Stomach (tissue), 8 donors: ENCODE measurements at regions not wholly inside any gene's neighbourhood (a gene's known extent, or its start where the extent isn't known, plus 50 kb on each side); places are given as distances from the start of the nearest gene placed in this dataset.

Experiments used
- DNase-seq, 2 donors: peaks; one replicate each; pipeline versions ENCODE4 v3.0.0 to v3.0.0-alpha.2; 2013 to 2019
- H3K27ac ChIP-seq, 5 donors: fragments of 200-600 bp in 4 of 5; sonication (generic) in 4 of 5; one replicate each; pipeline ENCODE4 v1.5.1; 2013 to 2019; ENCODE audit warnings: mild to moderate bottlenecking in 1 of 5, moderate library complexity in 1 of 5
- H3K27me3 ChIP-seq, 3 donors: fragments of 200-600 bp; sonication (generic); one replicate each; pipeline ENCODE4 v1.5.1; 2017 to 2019; ENCODE audit warnings: mixed run types in 1 of 3
- H3K36me3 ChIP-seq, 4 donors: fragments of 200-600 bp; sonication (generic); 1 replicate in 3 of 4; 2 replicates in 1 of 4; pipeline ENCODE4 v1.5.1; 2016 to 2019
- H3K4me1 ChIP-seq, 4 donors: fragments of 200-600 bp; sonication (generic); one replicate each; pipeline ENCODE4 v1.5.1; 2016 to 2019
- H3K4me3 ChIP-seq, 4 donors: fragments of 200-600 bp; sonication (generic) in 3 of 4; one replicate each; pipeline ENCODE4 v1.5.1; 2016 to 2019; ENCODE audit warnings: mild to moderate bottlenecking in 1 of 4
- H3K9me3 ChIP-seq, 4 donors: fragments of 200-600 bp; sonication (generic); one replicate each; pipeline ENCODE4 v1.5.1; 2016 to 2019
- CTCF ChIP-seq, 7 experiments: fragments of 450-650 bp in 4 of 7; fragments of 200-600 bp in 3 of 7; sonication (generic) in 3 of 7; IDR thresholded peaks; one replicate each; pipeline ENCODE4 v1.5.1; 2016 to 2019; ENCODE audit warnings: antibody characterized with exemption in 7 of 7, control low read depth in 2 of 7, mild to moderate bottlenecking in 1 of 7
- EP300 ChIP-seq: sonication (generic); formaldehyde crosslinking; IDR thresholded peaks from one replicate; pipeline ENCODE4 v1.6.1; 2017; ENCODE audit warnings: antibody characterized with exemption
- POLR2A ChIP-seq, 4 donors: fragments of 450-650 bp; IDR thresholded peaks; one replicate each; pipeline ENCODE4 v1.6.1; 2016; ENCODE audit warnings: antibody characterized with exemption in 4 of 4, control low read depth in 2 of 4, mild to moderate bottlenecking in 1 of 4, moderate library complexity in 1 of 4
- POLR2AphosphoS5 ChIP-seq, 3 donors: sonication (generic); formaldehyde crosslinking; IDR thresholded peaks; one replicate each; pipeline ENCODE4 v1.6.1; 2016; ENCODE audit warnings: antibody characterized with exemption in 3 of 3
- whole genome bisulfite sequencing, 5 donors: extraction: QIAGEN DNeasy Blood & Tissue Kit in 3 of 5; methylation state at CpG; one replicate each; pipeline versions ENCODE4 v1.1.5 to v1.1.7; 2013 to 2018; 5-methylcytosine and 5-hydroxymethylcytosine counted together
- intact Hi-C: fragments of 100-400 bp; cut with DNase I; formaldehyde crosslinking; loops from one replicate; pipeline ENCODE4 v1.15.1; 2023; ENCODE audit warnings: low total_unique reads
- donor health status: healthy with polysubstance abuse.
- donor health status: Bipolar disorder and iron deficiency.
- donor health status: healthy.

- 75 to 79% (median 76%) methylated on average over 4 of the region's 4 CpGs for WGBS, 5 donors
- Histone ChIP-seq H3K4me1 (no peaks in the 10 kb centered on the region), H3K9me3 (no peaks in the 10 kb centered on the region), H3K27me3 (no peaks in the 10 kb centered on the region), H3K36me3 (no peaks in the 10 kb centered on the region), H3K4me3 (no peak overlapping the region), H3K27ac (no peak overlapping the region)
- intact Hi-C loops = no loop called here
- no peak for TF ChIP-seq POLR2AphosphoS5 (IDR thresholded peaks at IDR 0.05)
- TF ChIP-seq POLR2A (IDR thresholded peaks at IDR 0.05) = no peak
- TF ChIP-seq CTCF (IDR thresholded peaks at IDR 0.05) = no peak
- TF ChIP-seq EP300 = no peak
- peak in 1 of 2 donors; percentile 4 for DNase-seq
These were observed 100.7 kb downstream of the BARHL2 start for GRCh38 chr1:90616395-90616794.

GRCh38 chr1:90614872-90615271 is 102.2 kb downstream of the BARHL2 start:
- intact Hi-C loops = no loop called here
- H3K9me3 ChIP-seq = no peaks in the 10 kb centered on the region
- no peak for TF ChIP-seq CTCF (IDR thresholded peaks at IDR 0.05)
- no peak for TF ChIP-seq POLR2AphosphoS5 (IDR thresholded peaks at IDR 0.05)
- no peak for TF ChIP-seq EP300
- no peak for TF ChIP-seq POLR2A (IDR thresholded peaks at IDR 0.05)
- no peak for DNase-seq
- H3K27ac ChIP-seq = no peak overlapping the region
- no peak overlapping the region for H3K4me3 ChIP-seq
- H3K27me3 ChIP-seq = no peaks in the 10 kb centered on the region
- no peaks in the 10 kb centered on the region for H3K36me3 ChIP-seq
- 80 to 91% (median 86%) methylated on average over 1 of the region's 1 CpG for WGBS, 5 donors
- H3K4me1 ChIP-seq = no peaks in the 10 kb centered on the region

- no peaks in the 10 kb centered on the region for H3K4me1 ChIP-seq
- H3K27ac ChIP-seq = no peak overlapping the region
- TF ChIP-seq EP300 (no peak), CTCF (IDR thresholded peaks at IDR 0.05) (no peak), POLR2AphosphoS5 (IDR thresholded peaks at IDR 0.05) (no peak), POLR2A (IDR thresholded peaks at IDR 0.05) (no peak)
- WGBS, 5 donors = 27 to 40% (median 33%) methylated on average over 5 of the region's 5 CpGs
- no peak for DNase-seq
- no peak overlapping the region for H3K4me3 ChIP-seq
- H3K27me3 ChIP-seq = no peaks in the 10 kb centered on the region
- intact Hi-C loops = no loop called here
- no peaks in the 10 kb centered on the region for H3K9me3 ChIP-seq
- no peaks in the 10 kb centered on the region for H3K36me3 ChIP-seq
These were observed 103.7 kb downstream of the BARHL2 start for GRCh38 chr1:90613371-90613770.

- Histone ChIP-seq H3K27ac (no peak overlapping the region), H3K4me1 (no peaks in the 10 kb centered on the region), H3K4me3 (no peak overlapping the region), H3K36me3 (no peaks in the 10 kb centered on the region), H3K27me3 (no peaks in the 10 kb centered on the region), H3K9me3 (no peaks in the 10 kb centered on the region)
- intact Hi-C loops = no loop called here
- no peak for DNase-seq
- TF ChIP-seq POLR2A (IDR thresholded peaks at IDR 0.05) (no peak), POLR2AphosphoS5 (IDR thresholded peaks at IDR 0.05) (no peak), CTCF (IDR thresholded peaks at IDR 0.05) (no peak), EP300 (no peak)
- 90 to 98% (median 93%) methylated on average over 2 of the region's 2 CpGs for WGBS, 5 donors
These were observed 105.1 kb downstream of the BARHL2 start for GRCh38 chr1:90612033-90612432.
